NCI-H345 treated with DMSO at 0.1 percent for 48 hours (cell line): ENCODE measurements at regions not wholly inside any gene's neighbourhood (a gene's known extent, or its start where the extent isn't known, plus 50 kb on each side); places are given as distances from the start of the nearest gene placed in this dataset.

Source experiments
- DNase-seq: peaks from one replicate; lab custom pipeline; 2025; ENCODE audit not compliant: unreplicated experiment; lab: John Stamatoyannopoulos, UW

DNA sequence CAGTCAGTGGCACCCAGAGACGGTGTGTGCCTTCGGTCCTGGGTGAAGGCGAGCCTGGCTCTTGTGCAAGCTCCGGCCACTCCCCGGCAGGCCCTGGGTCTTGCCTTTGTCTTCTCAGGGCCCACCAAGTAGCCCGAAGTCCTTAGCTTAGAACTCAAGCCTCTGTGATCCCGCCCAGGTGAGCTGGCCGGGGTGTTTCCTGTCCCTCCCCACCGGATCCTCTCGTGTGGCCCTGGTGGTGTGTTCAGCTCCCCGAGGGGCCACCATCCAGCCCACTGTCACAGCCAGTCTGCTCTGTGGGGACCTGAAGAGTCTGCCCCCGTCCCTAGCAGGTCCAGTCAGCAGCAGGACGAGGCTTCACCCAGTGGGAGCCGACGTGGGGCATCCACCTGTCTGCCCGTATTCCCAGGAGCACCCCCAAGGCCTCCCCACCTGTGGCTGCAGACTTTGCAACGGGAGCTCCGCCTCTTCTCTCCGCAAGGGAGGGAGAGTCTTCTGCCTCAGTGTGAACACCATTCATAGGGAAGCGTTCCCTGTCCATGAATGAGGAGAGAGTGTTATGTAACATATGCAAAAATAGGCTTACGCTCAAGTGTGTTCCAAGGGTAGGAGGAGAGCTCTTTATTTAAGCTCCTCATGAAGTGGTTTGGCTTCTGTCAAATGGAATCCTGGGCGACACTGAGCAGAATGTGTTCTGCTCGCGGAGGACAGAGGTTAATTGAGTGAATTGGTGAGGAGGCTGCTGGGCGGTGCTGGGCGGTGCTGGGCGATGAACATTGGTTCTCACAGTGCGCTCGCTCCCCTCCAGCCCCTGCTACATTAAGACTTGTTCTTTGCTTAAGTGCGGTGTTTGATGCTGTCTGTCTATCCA, 108.9 kb downstream of the CRYAA start:
- DNase-seq = no peak

DNA sequence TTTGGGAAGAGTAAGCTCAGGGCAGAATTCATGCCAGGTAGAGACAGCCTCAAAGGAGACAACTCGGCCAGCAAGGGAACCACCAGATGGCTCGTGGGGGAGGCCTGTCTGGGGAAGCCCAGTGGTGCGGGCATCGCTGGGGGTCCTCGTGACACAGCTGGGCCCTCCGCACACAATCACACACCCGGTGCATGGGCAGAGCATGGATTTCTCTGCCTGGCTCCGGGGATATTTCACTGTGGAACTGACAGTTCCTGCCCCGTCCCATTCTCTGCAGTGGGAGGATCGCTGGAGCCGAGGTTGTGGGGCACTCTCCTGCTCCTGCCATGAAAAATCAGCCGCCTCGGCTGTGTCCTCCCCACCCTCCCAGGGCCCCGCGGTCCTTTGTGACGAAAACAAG, 108.0 kb downstream of the CRYAA start:
- DNase-seq = no peak

GRCh38 chr21:43275421-43276211, 106.8 kb downstream of the CRYAA start:
- DNase-seq = no peak

DNA sequence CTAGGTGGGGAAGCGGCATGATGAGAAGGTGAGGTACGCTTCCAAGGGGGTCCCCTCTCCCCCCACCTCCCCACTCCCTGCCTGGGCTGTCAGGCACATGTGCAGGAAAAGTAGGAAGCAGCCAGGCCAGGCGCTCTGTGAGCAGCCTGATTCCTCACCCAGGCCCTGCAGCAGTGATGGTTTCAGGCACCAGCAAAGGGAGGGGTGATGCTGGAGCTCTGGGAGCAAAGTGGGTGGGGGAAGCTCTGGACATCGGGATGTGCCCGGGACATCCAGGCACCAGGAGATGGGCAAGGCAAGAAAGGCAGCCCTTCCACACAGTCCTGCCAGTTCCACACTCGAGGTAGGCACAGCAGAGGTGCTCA, 106.1 kb downstream of the CRYAA start:
- DNase-seq = no peak

DNA sequence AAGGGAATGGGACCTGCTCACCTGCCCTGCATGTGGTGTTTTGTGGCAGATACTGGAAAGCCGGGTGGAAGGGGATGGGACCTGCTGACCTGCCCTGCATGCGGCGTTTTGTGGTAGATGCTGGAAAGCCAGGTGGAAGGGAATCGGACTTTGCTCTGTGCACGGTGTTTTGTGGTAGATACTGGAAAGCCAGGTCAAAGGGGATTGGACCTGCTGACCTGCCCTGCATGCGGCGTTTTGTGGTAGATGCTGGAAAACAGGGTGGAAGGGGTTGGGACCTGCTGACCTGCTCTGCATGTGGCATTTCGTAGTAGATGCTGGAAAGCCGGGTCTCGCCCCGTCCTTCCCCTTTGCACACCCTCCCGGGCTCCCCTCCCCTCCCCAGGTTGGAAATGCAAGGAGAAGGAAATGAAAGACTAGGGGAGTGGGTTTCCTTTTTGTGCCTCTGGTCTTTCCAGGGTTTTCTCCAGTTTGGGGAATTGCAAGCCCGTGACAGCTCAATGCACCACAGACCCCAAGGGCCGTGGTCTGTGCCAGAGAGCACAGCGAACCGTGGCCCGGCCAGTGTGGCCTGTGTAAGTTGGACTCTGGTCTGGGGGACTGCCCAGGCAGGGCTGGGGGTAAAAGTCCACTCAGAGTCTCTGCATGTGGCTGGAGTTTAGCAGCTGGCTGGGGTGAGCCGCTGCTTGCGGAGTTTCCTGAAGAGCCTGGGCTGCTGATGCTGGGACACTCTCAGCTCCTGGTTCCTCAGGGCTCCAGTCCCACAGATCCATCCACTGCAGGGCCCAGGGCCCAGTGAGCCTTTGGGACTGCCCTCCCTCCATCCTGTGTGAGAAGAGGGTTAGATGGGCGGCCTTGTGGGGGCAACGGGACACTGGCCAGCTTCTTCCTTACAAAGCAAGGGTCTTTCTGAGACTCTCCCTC, 105.5 kb downstream of the CRYAA start:
- DNase-seq = no peak

DNA sequence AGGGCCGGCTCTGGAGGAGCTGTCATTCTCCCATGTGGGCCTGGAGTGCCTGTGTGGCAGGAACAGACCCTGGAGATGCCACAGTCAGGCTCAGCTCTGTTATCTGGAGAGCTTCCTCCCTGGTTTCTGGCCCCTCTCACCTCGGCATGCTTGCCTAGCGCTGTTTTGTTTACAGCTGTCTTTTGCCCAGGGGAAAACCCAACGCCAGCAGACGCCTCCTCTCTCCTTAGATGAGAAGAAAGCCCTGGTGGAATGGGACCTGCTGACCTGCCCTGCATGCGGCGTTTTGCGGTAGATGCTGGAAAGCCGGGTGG, 104.9 kb downstream of the CRYAA start:
- no peak for DNase-seq

DNA sequence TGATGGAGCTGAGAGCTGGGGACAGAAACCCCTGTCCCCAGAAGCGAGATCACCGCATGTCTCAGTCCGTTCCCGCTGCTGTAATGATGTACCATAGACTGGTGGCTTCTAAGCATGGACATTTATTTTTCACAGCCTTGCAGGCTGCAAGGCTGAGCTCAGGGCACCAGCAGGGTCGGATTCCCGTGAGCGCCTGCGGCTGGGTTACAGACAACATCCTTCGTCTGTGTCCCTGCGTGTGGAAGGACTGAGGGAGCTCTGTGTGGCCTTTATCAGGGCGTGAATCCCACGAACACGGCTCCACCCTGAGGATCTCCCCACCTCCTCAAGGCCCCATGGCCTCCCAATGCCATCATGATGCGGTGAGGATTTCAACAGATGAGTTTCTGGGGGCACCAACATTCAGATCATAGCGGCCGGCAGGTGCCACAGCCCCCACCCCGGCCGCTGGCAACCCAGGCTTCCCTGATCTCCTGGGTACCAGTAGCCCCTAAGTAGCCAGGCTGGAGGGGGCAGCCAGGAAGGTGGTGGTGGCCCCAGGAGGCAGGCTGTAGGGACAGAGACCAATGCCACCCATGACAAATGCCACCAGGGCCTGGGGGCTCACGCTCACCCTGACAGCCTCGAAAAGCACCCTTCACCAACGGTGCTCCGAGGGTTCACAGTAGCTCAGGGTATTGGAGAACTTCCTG, 104.4 kb downstream of the CRYAA start:
- no peak for DNase-seq

DNA sequence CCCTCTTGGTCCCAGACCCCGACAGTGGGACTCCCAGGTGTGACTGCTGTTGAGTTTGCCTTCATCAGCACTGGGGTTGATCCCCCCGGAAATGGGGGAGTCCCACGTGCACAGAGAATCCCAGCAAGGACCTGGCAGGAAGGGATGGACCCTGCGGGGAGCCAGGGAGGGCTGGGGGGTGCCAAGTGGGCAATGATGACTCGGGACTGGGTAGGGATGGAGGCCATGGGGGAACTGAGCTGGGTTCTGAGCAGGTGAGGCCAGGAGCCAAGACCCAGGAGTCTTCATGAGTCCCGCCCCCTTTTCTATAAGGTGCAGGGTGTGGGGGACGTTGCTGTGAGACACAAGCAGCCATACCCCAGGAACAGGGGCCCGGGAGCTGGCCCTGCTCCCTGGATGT, 103.8 kb downstream of the CRYAA start:
- no peak for DNase-seq

- DNase-seq = no peak
These were observed 102.7 kb downstream of the CRYAA start for GRCh38 chr21:43271452-43272020.

- DNase-seq = no peak
These were observed 102.0 kb downstream of the CRYAA start for GRCh38 chr21:43270800-43271301.

DNA sequence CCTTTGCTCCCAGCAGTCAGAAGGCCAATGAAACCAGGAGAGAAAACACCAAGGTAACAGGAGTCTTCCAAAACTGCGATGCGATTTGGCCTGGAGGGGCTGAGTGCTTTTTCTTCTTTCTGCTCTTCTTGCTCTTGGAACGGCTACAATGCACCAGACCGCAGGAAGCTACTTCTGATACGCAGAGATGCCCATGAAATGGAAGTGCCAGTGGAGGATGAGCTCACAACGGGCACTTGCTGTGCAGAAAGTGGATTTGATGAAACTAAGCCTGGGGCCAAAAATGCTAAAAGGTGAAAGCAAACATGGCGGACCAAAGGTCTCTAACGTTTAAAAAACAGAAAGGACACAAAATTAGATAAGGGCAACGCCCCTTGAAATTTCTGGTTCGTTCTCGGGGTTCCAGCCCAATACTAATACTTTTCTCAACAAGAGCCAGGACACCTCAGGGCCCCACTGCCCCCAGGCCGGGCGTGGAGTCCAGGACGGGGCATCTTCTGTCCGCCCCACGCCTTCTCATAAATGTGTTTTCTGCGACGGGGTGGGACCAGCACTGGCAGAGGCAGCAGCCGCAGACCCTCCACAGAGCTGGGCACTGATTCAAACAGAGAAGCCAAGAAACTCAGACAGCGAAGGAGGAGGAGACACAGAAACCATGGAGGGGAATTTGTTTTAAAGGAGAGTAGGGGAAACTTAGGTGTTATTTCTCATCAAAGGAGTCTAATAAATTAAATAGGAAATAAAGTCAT, 101.3 kb downstream of the CRYAA start:
- DNase-seq = no peak

DNA sequence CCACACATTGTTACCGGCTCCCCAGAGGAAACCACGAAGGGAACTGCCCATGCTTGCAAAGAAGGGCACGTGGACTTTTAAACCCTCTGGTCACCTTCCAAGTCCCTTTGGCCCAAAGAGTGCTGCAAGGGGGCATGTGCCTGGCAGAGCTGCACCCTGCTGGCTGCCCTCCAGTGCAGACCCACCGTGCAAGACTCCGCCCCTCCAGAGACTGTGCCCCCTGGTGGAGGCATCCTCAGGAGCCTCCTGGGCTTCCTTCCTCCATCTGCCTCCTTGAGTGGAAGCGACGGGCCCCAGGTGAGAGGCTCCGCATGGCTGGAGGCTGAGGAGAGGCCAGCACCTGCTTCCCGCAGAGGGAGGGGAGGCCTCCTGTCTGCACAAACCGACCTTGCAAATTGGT, 100.6 kb downstream of the CRYAA start:
- DNase-seq = no peak

DNA sequence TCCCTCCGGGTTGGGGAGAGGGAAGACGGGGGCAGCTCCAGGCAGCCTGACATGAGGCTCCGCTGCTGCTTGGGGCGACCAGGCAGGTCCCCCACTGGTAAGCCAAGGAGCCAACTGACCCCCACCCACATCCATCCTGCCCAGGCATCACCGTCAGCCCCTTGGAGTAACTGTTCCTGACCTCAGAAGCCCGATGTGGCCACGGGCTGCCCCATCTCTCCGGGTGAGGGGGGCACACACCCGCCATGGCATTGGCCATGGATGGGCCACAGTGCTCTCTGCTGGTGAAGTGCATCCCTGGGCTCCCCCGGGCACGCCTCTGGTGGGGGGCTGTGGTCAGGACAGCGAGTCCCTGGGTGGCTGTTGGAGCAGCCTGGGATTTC, 100.0 kb downstream of the CRYAA start:
- DNase-seq = no peak

DNA sequence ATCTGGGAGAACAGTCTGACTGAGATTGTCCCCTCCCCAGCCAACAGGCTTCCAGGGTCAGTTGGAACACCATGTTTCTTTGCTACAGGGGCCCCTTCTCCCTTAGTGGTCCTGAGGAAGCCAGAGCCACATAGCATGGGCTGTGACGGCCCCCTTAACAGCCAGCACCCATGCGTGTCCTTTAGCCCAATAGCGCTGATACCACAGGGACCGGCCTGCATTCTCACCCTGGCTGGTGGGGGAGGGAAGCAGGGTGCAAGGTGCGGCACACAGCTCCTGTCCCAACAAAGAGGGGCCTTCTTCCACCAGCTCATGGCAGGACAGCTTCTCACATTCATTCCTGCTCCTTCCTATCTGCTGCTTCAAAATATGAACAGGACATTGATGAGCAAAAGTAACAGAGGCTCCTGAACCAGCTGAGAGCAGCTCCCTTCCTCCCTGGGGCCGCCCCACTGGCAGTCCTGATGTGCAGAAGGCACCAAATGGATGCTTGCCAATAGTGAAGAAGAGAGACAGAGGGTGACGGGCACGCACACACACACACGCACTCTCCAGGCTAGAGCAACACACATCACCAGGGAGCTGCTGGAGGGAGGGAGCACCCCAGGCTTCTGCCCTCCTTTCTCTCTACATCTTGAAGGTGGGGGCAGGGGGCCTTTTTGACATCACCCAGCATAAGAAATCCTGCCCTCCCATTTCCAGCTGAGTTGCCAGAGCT, 99.4 kb downstream of the CRYAA start:
- no peak for DNase-seq

DNA sequence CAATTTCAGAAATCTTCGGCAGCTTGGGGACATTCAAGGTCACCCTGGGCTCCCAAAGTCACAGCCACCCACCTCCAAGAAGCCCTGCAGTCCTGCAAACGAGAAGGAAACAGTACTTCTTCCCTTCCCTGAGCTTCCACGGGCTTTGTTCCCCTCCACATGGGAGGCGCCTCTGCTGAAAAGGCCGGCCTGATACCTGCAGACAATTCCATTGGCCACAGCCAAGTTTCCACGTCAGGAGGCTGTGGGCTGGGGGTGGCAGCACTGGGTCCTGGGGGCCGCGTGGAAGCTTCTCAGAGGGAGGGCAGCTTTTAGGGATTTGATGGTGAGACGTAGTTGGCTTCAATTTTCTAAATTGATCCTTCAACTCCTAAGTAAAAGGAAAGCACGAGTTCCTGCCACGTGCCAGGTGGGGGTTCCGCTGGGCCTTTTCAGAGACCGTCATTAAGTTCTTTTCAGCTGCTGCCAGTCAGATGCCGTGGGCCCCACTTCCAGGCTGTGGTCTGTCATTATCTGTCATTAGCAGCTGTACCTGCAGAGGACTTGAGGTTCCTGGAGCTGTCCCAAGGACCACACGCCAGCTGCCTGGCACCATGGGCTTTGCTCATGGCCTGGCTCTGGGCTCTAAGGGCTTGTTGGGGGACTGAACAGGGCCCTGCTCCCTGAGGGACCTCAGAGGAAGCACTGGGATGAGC, 98.7 kb downstream of the CRYAA start:
- no peak for DNase-seq

DNA sequence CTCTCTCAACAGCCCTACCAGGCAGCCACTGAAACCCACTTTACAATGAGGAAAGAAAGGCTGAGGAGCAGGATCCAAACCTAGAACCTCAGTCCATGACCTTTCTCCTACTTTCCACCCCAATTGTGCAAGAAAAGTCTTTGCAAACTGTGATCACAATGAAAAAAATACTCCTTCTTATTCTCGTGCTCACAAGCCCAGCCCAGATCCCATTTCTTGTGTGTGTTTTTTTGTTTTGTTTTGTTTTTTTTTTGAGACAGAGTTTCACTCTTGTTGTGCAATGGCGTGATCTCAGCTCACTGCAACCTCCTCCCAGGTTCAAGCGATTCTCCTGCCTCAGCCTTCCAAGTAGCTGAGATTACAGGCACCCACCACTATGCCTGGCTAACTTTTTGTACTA, 97.7 kb downstream of the CRYAA start:
- no peak for DNase-seq

DNA sequence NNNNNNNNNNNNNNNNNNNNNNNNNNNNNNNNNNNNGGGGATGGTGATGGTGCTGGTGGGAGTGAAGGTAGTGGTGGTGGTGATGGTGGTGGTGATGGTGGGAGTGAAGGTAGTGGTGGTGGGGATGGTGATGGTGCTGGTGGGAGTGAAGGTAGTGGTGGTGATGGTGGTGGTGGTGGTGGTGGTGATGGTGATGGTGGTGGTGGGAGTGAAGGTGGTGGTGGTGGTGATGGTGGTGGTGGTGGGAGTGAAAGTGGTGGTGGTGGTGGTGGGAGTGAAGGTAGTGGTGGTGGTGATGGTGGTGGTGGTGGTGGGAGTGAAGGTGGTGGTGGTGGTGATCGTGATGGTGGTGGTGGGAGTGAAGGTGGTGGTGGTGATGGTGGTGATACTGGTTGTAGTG, 93.6 kb downstream of the CRYAA start:
- no peak for DNase-seq
